ENCODE measurements at regions not wholly inside any gene's neighbourhood (a gene's known extent, or its start where the extent isn't known, plus 50 kb on each side); places are given as distances from the start of the nearest gene placed in this dataset.

- no peak for DNase-seq (ENCODE audit: low spot score)
- no CpG with 5 or more reads among the region's 5 CpGs for WGBS, 2 donors (ENCODE audit: extremely low coverage in 2 of 2, insufficient read length in 2 of 2, insufficient replicate concordance in 1 of 2)
- H2AK5ac ChIP-seq (ENCODE audit: low read depth, low read length), result no peak overlapping the region
Measured at GRCh38 chr10:58952162-58952601, 224.3 kb upstream of the PHYHIPL start.

GRCh38 chr10:58952747-58953466 is 223.5 kb upstream of the PHYHIPL start:
- Histone ChIP-seq H4K8ac (ENCODE audit: low read depth, low read length) (no peak overlapping the region), H3K27ac (replicated peaks; ENCODE audit: low read length) (no peak overlapping the region), H3K9me3 (replicated peaks in 1 of 2; ENCODE audit: control insufficient read depth in 2 of 2, insufficient read depth in 1 of 2, low read depth in 1 of 2, low read length in 2 of 2) (no peaks in the 10 kb centered on the region), H2BK15ac (ENCODE audit: low read length) (no peak overlapping the region), H3K4me1 (ENCODE audit: control insufficient read depth in 2 of 2, insufficient read depth in 1 of 2, low read depth in 1 of 2, low read length in 2 of 2) (peaks cover 0 to 2% of the 10 kb centered on the region in 2 donors), H2BK120ac (ENCODE audit: low read depth, low read length) (no peak overlapping the region), H3K14ac (ENCODE audit: low read length) (no peak overlapping the region), H2AFZ (ENCODE audit: low read length) (no peak overlapping the region), H3K9ac (ENCODE audit: low read depth, low read length, poor library complexity) (no peak overlapping the region), H2BK5ac (ENCODE audit: low read length) (no peak overlapping the region), H2BK12ac (ENCODE audit: low read length) (no peak overlapping the region), H3K4me3 (ENCODE audit: low read length in 2 of 2) (no peak overlapping the region), H3K27me3 (ENCODE audit: control insufficient read depth in 3 of 3, insufficient read depth in 3 of 3, low read depth in 1 of 3, low read length in 3 of 3) (no peaks in the 10 kb centered on the region), H3K4ac (ENCODE audit: low read length) (no peak overlapping the region), H3K18ac (ENCODE audit: low read length) (no peak overlapping the region), H4K91ac (ENCODE audit: low read depth, low read length, poor library complexity) (no peak overlapping the region), H2AK5ac (ENCODE audit: low read depth, low read length) (no peak overlapping the region), H3K36me3 (replicated peaks in 1 of 2; ENCODE audit: control insufficient read depth in 2 of 2, insufficient read depth in 2 of 2, low read length in 2 of 2) (no peaks in the 10 kb centered on the region), H3K4me2 (ENCODE audit: insufficient read depth, low read length, poor library complexity, severe bottlenecking) (no peak overlapping the region), H3K79me1 (ENCODE audit: low read depth, low read length) (no peaks in the 10 kb centered on the region), H3K23ac (ENCODE audit: low read depth, low read length, poor library complexity) (no peak overlapping the region)
- WGBS, 2 donors (ENCODE audit: extremely low coverage in 2 of 2, insufficient read length in 2 of 2, insufficient replicate concordance in 1 of 2), result no CpG with 5 or more reads among the region's 3 CpGs
- DNase-seq (ENCODE audit: low spot score), result peak; percentile 42

More at GRCh38 chr10:58952162-58952601, 224.3 kb upstream of the PHYHIPL start:
- Histone ChIP-seq H3K79me1 (ENCODE audit: low read depth, low read length) (no peaks in the 10 kb centered on the region), H2BK12ac (ENCODE audit: low read length) (no peak overlapping the region), H3K23ac (ENCODE audit: low read depth, low read length, poor library complexity) (no peak overlapping the region), H3K9me3 (replicated peaks in 1 of 2; ENCODE audit: control insufficient read depth in 2 of 2, insufficient read depth in 1 of 2, low read depth in 1 of 2, low read length in 2 of 2) (no peaks in the 10 kb centered on the region), H3K27ac (replicated peaks; ENCODE audit: low read length) (no peak overlapping the region), H4K91ac (ENCODE audit: low read depth, low read length, poor library complexity) (no peak overlapping the region), H3K9ac (ENCODE audit: low read depth, low read length, poor library complexity) (no peak overlapping the region), H3K14ac (ENCODE audit: low read length) (no peak overlapping the region), H3K4me3 (ENCODE audit: low read length in 2 of 2) (no peak overlapping the region), H3K27me3 (ENCODE audit: control insufficient read depth in 3 of 3, insufficient read depth in 3 of 3, low read depth in 1 of 3, low read length in 3 of 3) (no peaks in the 10 kb centered on the region), H3K4me2 (ENCODE audit: insufficient read depth, low read length, poor library complexity, severe bottlenecking) (no peak overlapping the region), H4K8ac (ENCODE audit: low read depth, low read length) (no peak overlapping the region), H2BK120ac (ENCODE audit: low read depth, low read length) (no peak overlapping the region), H3K36me3 (replicated peaks in 1 of 2; ENCODE audit: control insufficient read depth in 2 of 2, insufficient read depth in 2 of 2, low read length in 2 of 2) (no peaks in the 10 kb centered on the region), H2BK5ac (ENCODE audit: low read length) (no peak overlapping the region), H2BK15ac (ENCODE audit: low read length) (no peak overlapping the region), H3K18ac (ENCODE audit: low read length) (no peak overlapping the region), H3K4ac (ENCODE audit: low read length) (no peak overlapping the region), H3K4me1 (ENCODE audit: control insufficient read depth in 2 of 2, insufficient read depth in 1 of 2, low read depth in 1 of 2, low read length in 2 of 2) (peaks cover 0 to 2% of the 10 kb centered on the region in 2 donors), H2AFZ (ENCODE audit: low read length) (no peak overlapping the region)

DNA sequence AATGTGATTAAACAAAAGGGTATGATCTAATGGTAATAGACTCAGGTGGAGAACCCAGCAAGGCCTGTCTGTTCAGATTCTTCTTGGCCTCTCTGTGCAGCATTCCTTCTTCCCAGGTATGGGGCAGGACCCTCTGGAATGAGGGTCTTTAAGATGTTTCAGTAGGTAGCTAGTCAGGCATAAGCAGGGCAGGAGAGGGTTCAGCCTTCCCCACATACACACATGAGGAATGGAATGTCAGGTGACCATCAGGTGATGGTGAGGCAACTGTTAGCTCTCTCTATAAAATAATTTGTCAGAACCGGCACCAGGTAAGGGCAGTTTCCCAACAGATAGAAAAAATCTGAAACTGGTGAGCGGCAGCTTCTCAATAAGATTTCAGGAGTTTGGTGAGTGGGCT is 222.3 kb upstream of the PHYHIPL start:
- H3K4ac ChIP-seq (ENCODE audit: low read length), result no peak overlapping the region
- H2AFZ ChIP-seq (ENCODE audit: low read length), result no peak overlapping the region
- no peak overlapping the region for H2BK5ac ChIP-seq (ENCODE audit: low read length)
- no peaks in the 10 kb centered on the region for H3K9me3 ChIP-seq (replicated peaks in 1 of 2; ENCODE audit: control insufficient read depth in 2 of 2, insufficient read depth in 1 of 2, low read depth in 1 of 2, low read length in 2 of 2)
- H4K91ac ChIP-seq (ENCODE audit: low read depth, low read length, poor library complexity), result no peak overlapping the region
- no peak overlapping the region for H2BK12ac ChIP-seq (ENCODE audit: low read length)
- no peak overlapping the region for H2BK120ac ChIP-seq (ENCODE audit: low read depth, low read length)
- DNase-seq (ENCODE audit: low spot score), result no peak
- WGBS, 2 donors (ENCODE audit: extremely low coverage in 2 of 2, insufficient read length in 2 of 2, insufficient replicate concordance in 1 of 2), result no CpG with 5 or more reads among the region's 2 CpGs
- no peak overlapping the region for H2BK15ac ChIP-seq (ENCODE audit: low read length)
- H2AK5ac ChIP-seq (ENCODE audit: low read depth, low read length), result no peak overlapping the region
- H3K27ac ChIP-seq (replicated peaks; ENCODE audit: low read length), result no peak overlapping the region
- H3K4me1 ChIP-seq (ENCODE audit: control insufficient read depth in 2 of 2, insufficient read depth in 1 of 2, low read depth in 1 of 2, low read length in 2 of 2), result peaks cover 0 to 2% of the 10 kb centered on the region in 2 donors
- no peaks in the 10 kb centered on the region for H3K36me3 ChIP-seq (replicated peaks in 1 of 2; ENCODE audit: control insufficient read depth in 2 of 2, insufficient read depth in 2 of 2, low read length in 2 of 2)
- H3K18ac ChIP-seq (ENCODE audit: low read length), result no peak overlapping the region
- H3K4me3 ChIP-seq (ENCODE audit: low read length in 2 of 2), result no peak overlapping the region
- H3K9ac ChIP-seq (ENCODE audit: low read depth, low read length, poor library complexity), result no peak overlapping the region
- H3K23ac ChIP-seq (ENCODE audit: low read depth, low read length, poor library complexity), result no peak overlapping the region
- no peaks in the 10 kb centered on the region for H3K79me1 ChIP-seq (ENCODE audit: low read depth, low read length)
- no peaks in the 10 kb centered on the region for H3K27me3 ChIP-seq (ENCODE audit: control insufficient read depth in 3 of 3, insufficient read depth in 3 of 3, low read depth in 1 of 3, low read length in 3 of 3)
- no peak overlapping the region for H3K14ac ChIP-seq (ENCODE audit: low read length)
- H4K8ac ChIP-seq (ENCODE audit: low read depth, low read length), result no peak overlapping the region
- H3K4me2 ChIP-seq (ENCODE audit: insufficient read depth, low read length, poor library complexity, severe bottlenecking), result no peak overlapping the region

- H2BK120ac ChIP-seq (ENCODE audit: low read depth, low read length), result no peak overlapping the region
- no peak overlapping the region for H2BK12ac ChIP-seq (ENCODE audit: low read length)
- no peaks in the 10 kb centered on the region for H3K27me3 ChIP-seq (ENCODE audit: control insufficient read depth in 3 of 3, insufficient read depth in 3 of 3, low read depth in 1 of 3, low read length in 3 of 3)
- H3K27ac ChIP-seq (replicated peaks; ENCODE audit: low read length), result no peak overlapping the region
- DNase-seq (ENCODE audit: low spot score), result no peak
- no CpG with 5 or more reads among the region's 1 CpG for WGBS, 2 donors (ENCODE audit: extremely low coverage in 2 of 2, insufficient read length in 2 of 2, insufficient replicate concordance in 1 of 2)
- no peak overlapping the region for H3K4me2 ChIP-seq (ENCODE audit: insufficient read depth, low read length, poor library complexity, severe bottlenecking)
- no peak overlapping the region for H3K4ac ChIP-seq (ENCODE audit: low read length)
- no peak overlapping the region for H2AK5ac ChIP-seq (ENCODE audit: low read depth, low read length)
- H3K9ac ChIP-seq (ENCODE audit: low read depth, low read length, poor library complexity), result no peak overlapping the region
- no peaks in the 10 kb centered on the region for H3K79me1 ChIP-seq (ENCODE audit: low read depth, low read length)
- H3K18ac ChIP-seq (ENCODE audit: low read length), result no peak overlapping the region
- H2BK5ac ChIP-seq (ENCODE audit: low read length), result no peak overlapping the region
- no peak overlapping the region for H3K14ac ChIP-seq (ENCODE audit: low read length)
- H3K4me3 ChIP-seq (ENCODE audit: low read length in 2 of 2), result no peak overlapping the region
- no peak overlapping the region for H2BK15ac ChIP-seq (ENCODE audit: low read length)
- no peaks in the 10 kb centered on the region for H3K9me3 ChIP-seq (replicated peaks in 1 of 2; ENCODE audit: control insufficient read depth in 2 of 2, insufficient read depth in 1 of 2, low read depth in 1 of 2, low read length in 2 of 2)
- H3K23ac ChIP-seq (ENCODE audit: low read depth, low read length, poor library complexity), result no peak overlapping the region
- H3K4me1 ChIP-seq (ENCODE audit: control insufficient read depth in 2 of 2, insufficient read depth in 1 of 2, low read depth in 1 of 2, low read length in 2 of 2), result peaks cover 0 to 2% of the 10 kb centered on the region in 2 donors
- H4K8ac ChIP-seq (ENCODE audit: low read depth, low read length), result no peak overlapping the region
- no peak overlapping the region for H4K91ac ChIP-seq (ENCODE audit: low read depth, low read length, poor library complexity)
- H3K36me3 ChIP-seq (replicated peaks in 1 of 2; ENCODE audit: control insufficient read depth in 2 of 2, insufficient read depth in 2 of 2, low read length in 2 of 2), result no peaks in the 10 kb centered on the region
- no peak overlapping the region for H2AFZ ChIP-seq (ENCODE audit: low read length)
Measured at GRCh38 chr10:58955615-58956014, 220.8 kb upstream of the PHYHIPL start.
